ENCODE measurements at regions not wholly inside any gene's neighbourhood (a gene's known extent, or its start where the extent isn't known, plus 50 kb on each side); places are given as distances from the start of the nearest gene placed in this dataset.

- TF ChIP-seq POLR2A (IDR thresholded peaks at IDR 0.05; ENCODE audit: low read depth, low read length) (no peak), POLR2AphosphoS5 (IDR thresholded peaks at IDR 0.05; ENCODE audit: low read depth, low read length) (no peak)
Observed at GRCh38 chr7:29734246-29734731, 72.0 kb upstream of the WIPF3 start.
